Dendritic cell treated with granulocyte-macrophage colony-stimulating factor and Interleukin-4, amounts not matched to agents 40 ng/mL and 50 ng/mL, for 4 days (primary cell): ENCODE measurements at regions not wholly inside any gene's neighbourhood (a gene's known extent, or its start where the extent isn't known, plus 50 kb on each side); places are given as distances from the start of the nearest gene placed in this dataset.
A peak's percentile ranks its signal among the peaks of the same experiment; 100 is the strongest.

ENCODE experiments used
- H3K27ac Mint-ChIP-seq: one replicate; pipeline ENCODE4 v1.8.0; 2022; ENCODE audit warnings: mild to moderate bottlenecking, mixed read lengths
- H3K27me3 Mint-ChIP-seq: one replicate; pipeline ENCODE4 v1.8.0; 2022; ENCODE audit warnings: mild to moderate bottlenecking, mixed read lengths
- H3K36me3 Mint-ChIP-seq: one replicate; pipeline ENCODE4 v1.8.0; 2022; ENCODE audit warnings: low read depth, mixed read lengths
- H3K4me1 Mint-ChIP-seq: one replicate; pipeline ENCODE4 v1.8.0; 2022; ENCODE audit warnings: low read depth, mixed read lengths
- H3K4me3 Mint-ChIP-seq: one replicate; pipeline ENCODE4 v1.8.0; 2022; ENCODE audit warnings: mild to moderate bottlenecking, moderate library complexity, mixed read lengths
- H3K9me3 Mint-ChIP-seq: one replicate; pipeline ENCODE4 v1.8.0; 2022; ENCODE audit warnings: mixed read lengths
- intact Hi-C: fragments of 100-400 bp; cut with micrococcal nuclease; formaldehyde crosslinking; loops from one replicate; pipeline ENCODE4 v1.15.0; 2022

DNA sequence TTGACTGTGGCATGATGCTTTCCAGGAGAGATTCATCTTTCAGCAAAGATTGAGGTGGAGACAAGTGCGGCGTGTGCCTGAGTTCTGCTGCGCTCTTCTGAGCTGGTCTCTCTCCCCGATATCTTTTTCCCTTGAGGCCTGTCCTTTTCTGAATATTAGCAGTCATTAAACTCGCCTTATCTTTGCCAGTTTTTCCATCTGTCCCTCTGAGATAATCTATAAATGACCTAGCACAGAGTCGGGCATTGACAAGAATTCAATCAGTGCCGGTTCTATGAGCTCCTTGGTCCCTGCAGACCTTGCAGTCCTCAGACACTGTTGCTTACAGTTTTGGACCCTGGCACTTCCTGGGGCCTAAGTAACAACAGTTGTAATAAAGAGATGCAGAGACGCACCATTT, 89.7 kb upstream of the IKZF1 start:
- Mint-ChIP-seq H3K4me1 (peaks cover 86% of the 10 kb centered on the region), H3K4me3 (no peak overlapping the region)

DNA sequence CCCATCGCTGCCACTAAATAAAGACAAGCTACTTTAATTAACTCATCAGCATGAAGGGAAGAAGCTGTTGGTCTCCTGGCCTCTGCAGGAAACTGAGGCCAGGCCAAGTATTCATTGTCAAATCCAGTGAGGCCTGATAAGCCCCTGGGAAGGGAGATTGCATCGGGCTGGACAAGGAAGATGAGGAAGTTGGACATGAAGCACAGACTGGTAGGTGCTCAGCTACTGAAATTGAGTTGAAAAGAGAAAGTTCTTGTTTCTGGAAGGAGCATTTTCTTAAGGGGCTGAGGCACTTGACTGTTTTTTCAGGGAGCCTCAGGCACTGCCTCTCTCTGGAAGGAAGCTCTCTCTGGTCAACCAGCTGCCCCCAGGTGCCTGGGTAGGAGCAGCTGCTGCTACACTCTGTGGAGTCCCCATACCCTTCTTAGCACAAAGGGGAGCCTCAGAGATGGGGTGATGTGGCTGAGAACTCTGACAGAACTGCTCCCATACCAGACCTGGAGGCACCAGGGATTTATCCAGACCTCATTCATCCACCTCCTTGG, 90.3 kb upstream of the IKZF1 start:
- intact Hi-C loops = loop anchor here (5.0 kb wide), 1 partner anchor 93 kb away; no protein-coding TSS in a partner anchor
- H3K9me3 Mint-ChIP-seq = no peaks in the 10 kb centered on the region

More for the DNA sequence above, 89.7 kb upstream of the IKZF1 start:
- Mint-ChIP-seq H3K9me3 (no peaks in the 10 kb centered on the region), H3K36me3 (no peaks in the 10 kb centered on the region), H3K27ac (peak overlapping the region; percentile 36), H3K27me3 (no peaks in the 10 kb centered on the region)
- intact Hi-C loops = loop anchor here (5.0 kb wide), 1 partner anchor 93 kb away; no protein-coding TSS in a partner anchor

DNA sequence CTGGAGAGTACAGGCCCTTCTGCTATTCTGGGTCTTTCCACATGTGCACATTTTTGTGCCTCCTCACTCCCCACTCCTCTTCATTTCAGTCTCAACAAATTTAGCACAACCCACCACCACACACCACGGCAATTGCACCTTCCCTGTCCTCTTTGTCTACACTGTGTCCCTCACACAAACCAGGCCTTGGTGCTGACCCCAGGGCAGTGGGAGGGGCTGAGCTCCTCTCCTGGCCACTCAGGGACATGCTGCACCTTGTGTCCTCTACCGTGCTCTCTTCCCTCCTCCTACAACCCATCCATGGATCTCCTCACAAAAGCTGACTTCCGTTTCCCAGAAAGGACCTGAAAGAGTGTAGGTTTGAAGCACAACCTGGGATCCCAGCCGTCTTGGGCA, 90.9 kb upstream of the IKZF1 start:
- Mint-ChIP-seq H3K4me1 (peaks cover 79% of the 10 kb centered on the region), H3K36me3 (no peaks in the 10 kb centered on the region), H3K27me3 (no peaks in the 10 kb centered on the region), H3K9me3 (no peaks in the 10 kb centered on the region), H3K4me3 (no peak overlapping the region), H3K27ac (peak overlapping the region; percentile 36)
- intact Hi-C loops = loop anchor here (5.0 kb wide), 1 partner anchor 94 kb away; no protein-coding TSS in a partner anchor

More for the DNA sequence above, 90.3 kb upstream of the IKZF1 start:
- H3K36me3 Mint-ChIP-seq = no peaks in the 10 kb centered on the region
- no peaks in the 10 kb centered on the region for H3K27me3 Mint-ChIP-seq
- peak overlapping the region; percentile 36 for H3K27ac Mint-ChIP-seq
- H3K4me3 Mint-ChIP-seq = no peak overlapping the region
- peaks cover 80% of the 10 kb centered on the region for H3K4me1 Mint-ChIP-seq

DNA sequence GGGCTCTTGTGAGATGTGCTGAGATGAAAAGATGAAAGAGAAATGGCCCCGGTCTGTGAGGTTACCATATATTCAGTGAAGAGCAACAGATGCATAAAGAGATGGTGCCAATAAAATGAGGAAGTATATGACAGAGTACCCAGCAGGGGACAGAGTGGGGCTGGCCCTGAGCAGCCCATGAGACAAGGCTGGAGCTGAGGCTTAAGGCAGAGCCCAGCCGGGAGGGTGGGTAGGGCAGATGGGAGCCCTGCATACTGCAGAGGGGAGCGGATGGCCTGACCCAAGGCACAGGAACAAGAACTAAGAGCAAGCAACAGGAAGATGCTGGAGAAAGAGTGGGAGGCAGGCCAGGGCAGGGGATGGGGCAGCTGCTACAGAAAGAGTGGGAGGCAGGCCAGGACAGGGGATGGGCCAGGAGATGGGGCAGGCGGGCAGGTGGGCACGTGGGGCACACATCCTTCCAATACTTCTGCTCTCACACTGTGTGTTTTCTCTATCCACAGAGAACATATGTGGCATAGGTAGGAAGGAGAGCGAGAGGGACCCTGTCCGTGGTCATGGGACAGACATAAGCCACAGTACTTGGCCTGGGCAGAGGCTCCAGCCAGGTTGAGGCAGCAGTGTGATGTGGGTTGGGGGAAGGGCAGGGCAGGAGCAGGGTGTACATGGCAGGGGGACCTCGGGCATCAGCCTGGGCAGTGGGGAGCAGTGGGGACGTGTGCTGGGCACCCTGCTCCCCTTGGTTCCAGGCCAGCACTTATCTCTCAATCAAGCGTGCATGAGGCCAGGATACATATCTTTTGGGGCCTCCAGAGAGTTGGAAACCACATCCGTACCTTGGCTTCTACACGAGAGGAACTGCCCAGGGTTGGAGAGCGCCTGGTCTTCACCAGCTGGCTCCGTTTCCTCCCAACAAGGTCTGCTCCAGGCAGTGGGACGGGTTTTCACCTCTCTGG, 91.6 kb upstream of the IKZF1 start:
- intact Hi-C loops = loop anchor here (5.0 kb wide), 1 partner anchor 94 kb away; no protein-coding TSS in a partner anchor
- H3K36me3 Mint-ChIP-seq = no peaks in the 10 kb centered on the region
- no peaks in the 10 kb centered on the region for H3K27me3 Mint-ChIP-seq
- H3K9me3 Mint-ChIP-seq = no peaks in the 10 kb centered on the region
- H3K4me3 Mint-ChIP-seq = no peak overlapping the region
- peak overlapping the region; percentile 41 for H3K27ac Mint-ChIP-seq
- peaks cover 79% of the 10 kb centered on the region for H3K4me1 Mint-ChIP-seq

DNA sequence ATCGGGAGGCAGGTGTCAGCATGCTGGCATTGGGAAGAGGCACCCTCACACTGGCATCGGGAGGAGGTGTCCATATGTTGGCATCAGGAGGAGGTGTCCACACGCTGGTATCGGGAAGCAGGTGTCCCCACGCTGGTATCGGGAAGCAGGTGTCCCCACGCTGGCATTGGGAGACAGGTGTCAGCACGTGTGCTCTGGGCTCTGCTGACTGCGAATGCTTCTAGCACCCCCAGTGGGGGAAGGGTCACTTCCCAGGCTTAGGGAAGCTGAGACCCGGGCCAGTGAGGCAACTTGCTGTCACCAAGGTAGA, 92.5 kb upstream of the IKZF1 start:
- peaks cover 82% of the 10 kb centered on the region for H3K4me1 Mint-ChIP-seq
- H3K27ac Mint-ChIP-seq = peak overlapping the region; percentile 41
- H3K36me3 Mint-ChIP-seq = no peaks in the 10 kb centered on the region
- no peaks in the 10 kb centered on the region for H3K27me3 Mint-ChIP-seq
- no peaks in the 10 kb centered on the region for H3K9me3 Mint-ChIP-seq
- intact Hi-C loops = loop anchor here (5.0 kb wide), 1 partner anchor 95 kb away; no protein-coding TSS in a partner anchor
- no peak overlapping the region for H3K4me3 Mint-ChIP-seq

DNA sequence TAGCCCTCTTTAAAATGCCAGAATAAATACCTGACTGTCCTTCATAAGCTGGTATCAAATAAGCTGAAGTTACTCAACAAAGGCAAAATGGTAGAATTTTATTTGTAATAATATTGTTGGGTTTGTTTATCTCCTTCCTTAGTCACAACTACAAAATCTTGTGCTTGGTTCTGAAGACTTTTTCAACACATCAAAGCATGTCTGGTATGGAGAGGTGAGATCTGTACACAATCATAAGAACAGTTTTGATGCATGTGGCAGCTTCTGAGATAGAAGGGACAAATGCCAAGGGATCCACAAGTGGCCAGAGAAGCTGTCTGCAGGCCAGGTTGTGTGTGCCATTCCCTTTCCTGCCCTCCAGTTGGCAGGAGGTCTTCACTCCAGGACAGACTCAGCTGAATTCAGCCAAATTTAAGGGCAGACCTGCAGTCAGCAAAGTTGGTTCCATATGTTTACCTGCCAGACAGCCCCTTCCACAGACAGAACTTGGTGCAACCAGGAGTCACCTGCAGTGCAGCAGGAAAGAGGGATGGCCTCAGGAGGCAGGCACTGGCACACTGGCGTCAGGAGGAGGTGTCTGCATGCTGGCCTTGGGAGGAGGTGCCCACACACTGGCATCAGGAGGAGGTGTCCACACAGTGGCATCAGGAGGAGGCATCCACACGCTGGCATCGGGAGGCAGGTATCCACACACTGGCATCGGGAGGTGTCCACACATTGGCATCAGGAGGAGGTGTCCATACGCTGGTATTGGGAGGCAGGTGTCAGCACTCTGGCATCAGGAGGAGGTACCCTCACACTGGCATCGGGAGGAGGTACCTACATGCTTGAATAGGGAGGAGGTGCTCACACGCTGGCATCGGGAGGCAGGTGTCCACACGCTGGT, 93.1 kb upstream of the IKZF1 start:
- Mint-ChIP-seq H3K27ac (no peak overlapping the region), H3K4me1 (peaks cover 82% of the 10 kb centered on the region), H3K4me3 (no peak overlapping the region), H3K27me3 (no peaks in the 10 kb centered on the region), H3K36me3 (no peaks in the 10 kb centered on the region), H3K9me3 (no peaks in the 10 kb centered on the region)
- intact Hi-C loops = loop anchor here (5.0 kb wide), 1 partner anchor 96 kb away; no protein-coding TSS in a partner anchor

DNA sequence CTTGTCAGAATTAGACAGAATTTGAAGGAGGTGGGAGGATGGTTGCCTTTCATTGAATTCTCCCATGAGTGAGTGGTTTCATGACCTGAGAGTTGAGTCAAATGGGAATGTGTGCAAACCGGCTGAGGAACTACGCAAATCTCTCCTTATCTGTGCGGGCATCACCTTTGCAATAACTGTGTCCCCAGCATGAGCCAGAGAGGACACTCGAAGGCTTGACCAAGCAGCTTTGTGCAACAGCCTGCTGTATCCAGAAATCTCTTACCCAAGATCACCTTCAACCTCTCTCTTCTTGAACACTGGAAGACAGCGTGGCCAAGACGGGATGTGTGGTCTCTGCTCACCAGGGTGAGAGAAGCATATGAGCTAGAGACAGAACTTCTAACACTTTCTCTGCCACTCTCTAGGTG, 93.8 kb upstream of the IKZF1 start:
- intact Hi-C loops = loop anchor here (5.0 kb wide), 1 partner anchor 97 kb away; no protein-coding TSS in a partner anchor
- Mint-ChIP-seq H3K27ac (no peak overlapping the region), H3K27me3 (no peaks in the 10 kb centered on the region), H3K4me3 (no peak overlapping the region), H3K9me3 (no peaks in the 10 kb centered on the region), H3K36me3 (no peaks in the 10 kb centered on the region), H3K4me1 (peaks cover 82% of the 10 kb centered on the region)

DNA sequence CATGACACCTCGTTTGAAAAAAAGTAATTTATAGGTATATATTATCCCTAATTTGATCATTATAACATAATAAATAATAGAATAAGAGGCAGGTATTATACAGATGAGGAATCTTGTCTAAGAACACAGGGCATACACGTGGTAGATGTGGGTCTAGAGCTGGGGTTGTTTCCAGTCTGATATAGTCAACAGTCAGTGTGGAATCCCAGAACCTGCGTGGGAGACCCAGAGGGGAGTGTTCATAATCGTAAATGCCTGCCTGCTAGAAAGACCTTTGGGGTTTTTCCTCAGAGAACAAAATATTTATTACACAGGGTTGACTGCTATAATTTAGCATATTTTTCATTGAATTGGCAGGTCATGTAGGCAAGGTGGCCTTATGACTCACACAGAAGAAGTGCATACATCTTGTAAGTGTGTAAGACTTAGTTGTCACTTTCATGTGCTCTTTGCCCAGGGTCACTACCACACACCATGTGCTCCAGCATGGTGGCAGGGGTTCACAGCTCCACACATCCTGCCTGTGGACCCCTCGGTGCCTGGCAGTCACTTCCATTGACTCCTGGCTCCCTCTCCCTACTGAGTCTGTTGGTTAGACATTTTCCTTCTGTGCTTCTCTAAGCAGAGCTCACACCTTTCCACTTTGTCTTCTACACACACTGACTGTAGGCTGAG, 94.9 kb upstream of the IKZF1 start:
- intact Hi-C loops = loop anchor here (5.0 kb wide), 1 partner anchor 98 kb away; no protein-coding TSS in a partner anchor
- Mint-ChIP-seq H3K4me3 (no peak overlapping the region), H3K9me3 (no peaks in the 10 kb centered on the region), H3K4me1 (peaks cover 82% of the 10 kb centered on the region), H3K27me3 (no peaks in the 10 kb centered on the region), H3K36me3 (no peaks in the 10 kb centered on the region), H3K27ac (no peak overlapping the region)

DNA sequence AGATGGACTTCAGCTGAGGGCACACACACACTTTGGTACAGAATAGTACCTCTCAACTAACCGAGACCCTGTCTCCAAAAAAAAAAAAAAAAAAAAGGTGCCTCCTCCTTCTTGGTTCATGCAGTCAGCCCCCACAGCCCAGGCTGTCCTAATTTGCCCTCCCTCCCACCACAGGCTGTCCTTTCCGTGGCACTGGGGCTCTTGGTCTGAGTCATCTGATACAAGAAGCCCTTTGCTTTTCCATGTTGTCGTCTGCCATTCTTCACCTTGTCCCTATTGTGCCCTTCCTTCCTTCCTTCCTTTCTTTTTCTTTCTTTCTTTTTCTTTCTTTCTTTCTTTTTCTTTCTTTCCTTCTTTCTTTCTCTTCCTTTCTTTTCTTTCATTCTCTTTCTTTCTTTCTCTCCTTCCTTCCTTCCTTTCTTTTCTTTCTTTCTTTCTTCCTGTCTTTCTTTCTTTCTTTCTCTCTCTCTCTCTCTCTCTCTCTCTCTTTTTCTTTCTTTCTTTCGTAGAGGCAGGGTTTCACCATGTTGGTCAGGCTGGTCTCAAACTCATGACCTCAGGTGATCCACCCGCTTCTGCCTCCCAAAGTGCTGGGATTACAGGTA, 96.0 kb upstream of the IKZF1 start:
- Mint-ChIP-seq H3K9me3 (no peaks in the 10 kb centered on the region), H3K4me1 (peaks cover 76% of the 10 kb centered on the region), H3K27me3 (no peaks in the 10 kb centered on the region), H3K36me3 (no peaks in the 10 kb centered on the region), H3K4me3 (no peak overlapping the region), H3K27ac (peak overlapping the region; percentile 71)
- intact Hi-C loops = no loop called here

DNA sequence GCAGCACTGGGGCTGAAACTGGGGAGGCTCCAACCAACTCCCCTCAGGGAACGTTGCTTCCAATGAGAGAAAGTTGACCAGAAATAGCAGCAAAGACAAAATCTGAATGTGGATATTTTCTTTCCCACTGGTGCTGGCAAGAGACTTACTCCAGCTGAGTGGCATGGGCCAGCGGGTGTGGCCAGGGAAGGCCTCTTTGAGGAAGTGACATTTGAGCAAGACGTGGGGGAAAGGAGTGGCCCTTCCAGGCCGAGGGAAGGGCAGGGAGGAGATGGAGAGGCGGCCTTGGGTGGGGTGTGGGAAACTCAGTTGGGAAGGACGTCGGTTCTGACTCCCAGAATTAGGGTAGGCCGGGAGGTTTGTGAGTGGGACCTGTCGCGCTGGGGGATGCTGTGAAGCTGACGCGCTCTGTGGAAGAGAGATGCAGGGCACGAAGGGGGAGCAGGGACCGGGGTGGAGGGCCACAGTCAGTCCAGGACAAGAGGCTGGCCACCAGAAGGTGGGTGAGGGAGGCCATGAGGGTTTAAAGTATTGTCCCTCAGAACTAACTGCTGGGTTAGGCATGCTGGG, 96.7 kb upstream of the IKZF1 start:
- Mint-ChIP-seq H3K36me3 (no peaks in the 10 kb centered on the region), H3K4me1 (peaks cover 69% of the 10 kb centered on the region), H3K9me3 (no peaks in the 10 kb centered on the region), H3K27ac (peak overlapping the region; percentile 71), H3K27me3 (no peaks in the 10 kb centered on the region), H3K4me3 (no peak overlapping the region)
- intact Hi-C loops = no loop called here

DNA sequence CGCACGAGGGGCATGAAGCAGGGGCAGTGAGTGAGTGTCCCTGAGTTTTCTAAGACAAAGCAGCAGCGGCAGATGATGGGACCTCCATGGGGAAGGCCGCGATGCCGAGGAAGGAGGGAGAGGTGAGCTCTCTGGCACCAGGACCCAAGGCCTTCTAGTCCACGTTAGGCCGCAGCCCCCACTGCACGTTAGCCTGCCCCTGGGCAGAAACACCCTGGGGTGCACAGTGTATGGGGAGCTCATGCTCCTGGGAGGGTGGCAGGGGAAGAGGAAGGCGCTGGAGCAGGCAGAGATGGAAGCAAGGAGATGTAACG, 97.3 kb upstream of the IKZF1 start:
- no peaks in the 10 kb centered on the region for H3K9me3 Mint-ChIP-seq
- no peak overlapping the region for H3K4me3 Mint-ChIP-seq
- peak overlapping the region; percentile 71 for H3K27ac Mint-ChIP-seq
- H3K27me3 Mint-ChIP-seq = no peaks in the 10 kb centered on the region
- no peaks in the 10 kb centered on the region for H3K36me3 Mint-ChIP-seq
- peaks cover 63% of the 10 kb centered on the region for H3K4me1 Mint-ChIP-seq
- intact Hi-C loops = no loop called here

DNA sequence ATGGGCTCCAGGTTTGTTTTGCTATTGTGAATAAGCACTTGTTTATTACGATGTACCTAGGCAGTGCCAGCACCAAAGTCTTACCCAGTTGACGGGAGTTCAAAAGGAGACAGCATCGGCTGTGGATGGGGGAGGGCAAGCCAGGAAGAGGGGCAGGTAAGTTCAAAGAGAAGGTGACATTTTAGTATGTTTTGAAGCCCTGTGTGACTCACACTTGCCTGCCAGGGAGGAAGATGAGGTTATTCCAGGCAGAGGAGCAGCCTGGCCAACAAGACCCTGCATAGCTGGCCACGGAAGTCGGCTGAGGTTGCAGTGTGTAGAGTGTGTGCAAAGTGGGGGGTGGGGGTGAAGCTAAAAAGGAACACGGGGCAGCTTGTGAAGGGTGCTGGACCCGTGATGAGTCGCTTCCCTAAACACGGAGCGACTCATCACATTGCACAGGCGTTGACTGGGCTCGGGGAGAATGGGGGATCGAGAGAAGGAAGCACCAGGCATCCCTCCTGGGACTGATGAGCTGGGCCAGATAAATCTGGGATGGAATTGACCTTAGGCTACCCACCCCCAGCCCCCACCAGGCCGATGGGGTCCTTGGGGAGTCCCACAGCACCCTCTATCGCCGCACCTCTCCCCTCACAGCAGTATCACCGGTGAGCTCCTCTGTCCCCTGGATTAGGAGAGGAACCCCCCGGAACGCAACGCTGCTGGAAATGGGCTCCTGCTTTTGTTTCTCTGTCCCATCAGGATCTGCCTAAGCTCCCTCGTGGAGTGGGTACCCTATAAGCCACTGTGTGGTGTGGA, 97.9 kb upstream of the IKZF1 start:
- H3K4me1 Mint-ChIP-seq = peaks cover 58% of the 10 kb centered on the region
- peak overlapping the region; percentile 71 for H3K27ac Mint-ChIP-seq

More for the DNA sequence above, 97.9 kb upstream of the IKZF1 start:
- H3K4me3 Mint-ChIP-seq = peak overlapping the region; percentile 18
- H3K36me3 Mint-ChIP-seq = no peaks in the 10 kb centered on the region
- no peaks in the 10 kb centered on the region for H3K27me3 Mint-ChIP-seq
- intact Hi-C loops = no loop called here
- no peaks in the 10 kb centered on the region for H3K9me3 Mint-ChIP-seq
